GM19455 (cell line): ENCODE measurements at regions not wholly inside any gene's neighbourhood (a gene's known extent, or its start where the extent isn't known, plus 50 kb on each side); places are given as distances from the start of the nearest gene placed in this dataset.

Experiments used
- ATAC-seq: cut with Tn5 transposase; IDR thresholded peaks from one replicate; pipeline ENCODE4 v1.9.1; 2021; ENCODE audit not compliant: unreplicated experiment

- ATAC-seq = no peak
Measured at GRCh38 chr11:131044851-131045250, 128.6 kb upstream of the SNX19 start.

DNA sequence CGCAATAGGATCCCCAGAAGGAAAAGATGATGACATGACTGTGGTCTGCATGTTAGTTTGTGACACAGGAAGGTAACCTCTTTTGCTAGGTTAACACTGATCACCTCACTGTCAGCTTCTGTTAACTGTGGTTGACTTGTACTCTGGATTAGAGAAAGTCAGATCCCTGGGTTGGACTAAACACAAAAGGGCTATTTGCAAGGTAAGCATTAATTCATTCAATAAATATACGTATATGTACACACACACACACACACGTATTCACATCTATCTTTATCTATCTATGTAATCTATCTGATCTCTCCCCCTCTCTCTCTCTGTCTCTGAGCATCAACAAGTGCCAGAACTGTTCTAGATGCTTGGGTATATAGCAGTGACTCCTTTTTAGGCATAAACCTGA lies 136.1 kb upstream of the SNX19 start:
- no peak for ATAC-seq

- ATAC-seq = no peak
Measured at GRCh38 chr11:131056036-131056435, 139.8 kb upstream of the SNX19 start.

- ATAC-seq = no peak
Measured at GRCh38 chr11:131063638-131064037, 147.4 kb upstream of the SNX19 start.

- ATAC-seq = peak; percentile 71
Measured at GRCh38 chr11:131064373-131064991, 148.2 kb upstream of the SNX19 start.

GRCh38 chr11:131065435-131066413 lies 149.4 kb upstream of the SNX19 start:
- no peak for ATAC-seq

DNA sequence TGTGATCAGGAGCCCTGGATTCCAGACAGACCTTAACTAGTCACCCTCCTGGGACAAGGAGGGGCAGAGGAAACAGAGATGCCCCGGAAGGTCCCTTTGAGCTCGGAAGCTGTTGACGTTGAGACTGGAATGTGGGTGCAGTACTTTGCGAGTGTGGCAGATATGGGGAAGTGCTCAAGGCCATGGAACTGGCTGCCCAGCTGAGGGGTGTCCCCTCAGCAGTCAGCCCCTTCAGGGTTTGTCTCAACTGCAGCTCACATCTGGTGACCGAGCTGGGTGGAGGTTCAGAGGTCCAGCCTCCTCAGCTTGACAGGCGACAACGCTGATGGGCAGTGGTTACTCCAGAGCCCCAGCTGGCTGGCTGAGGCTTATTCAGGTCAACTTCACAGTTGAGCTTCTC lies 150.3 kb upstream of the SNX19 start:
- no peak for ATAC-seq

GRCh38 chr11:131070365-131070764 lies 154.1 kb upstream of the SNX19 start:
- ATAC-seq = no peak

DNA sequence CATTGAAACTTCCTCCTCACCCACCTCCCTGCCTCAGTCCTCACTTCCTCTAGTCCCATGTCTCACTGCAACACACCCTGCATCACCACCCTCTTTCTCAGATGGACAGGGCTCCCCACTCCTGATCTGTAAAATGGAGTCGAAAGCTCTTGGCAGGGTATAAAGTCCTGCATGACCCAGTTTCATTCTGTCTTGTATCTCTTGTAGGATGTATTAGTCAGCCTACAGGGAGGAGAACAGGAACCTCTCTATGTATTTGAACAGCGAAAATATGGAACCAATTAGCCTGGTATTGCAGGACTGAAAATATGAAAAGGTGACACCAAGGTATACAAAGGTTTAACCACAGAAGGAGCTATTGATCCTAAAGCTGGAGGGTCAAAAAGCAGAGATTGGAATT lies 156.9 kb upstream of the SNX19 start:
- ATAC-seq = no peak

DNA sequence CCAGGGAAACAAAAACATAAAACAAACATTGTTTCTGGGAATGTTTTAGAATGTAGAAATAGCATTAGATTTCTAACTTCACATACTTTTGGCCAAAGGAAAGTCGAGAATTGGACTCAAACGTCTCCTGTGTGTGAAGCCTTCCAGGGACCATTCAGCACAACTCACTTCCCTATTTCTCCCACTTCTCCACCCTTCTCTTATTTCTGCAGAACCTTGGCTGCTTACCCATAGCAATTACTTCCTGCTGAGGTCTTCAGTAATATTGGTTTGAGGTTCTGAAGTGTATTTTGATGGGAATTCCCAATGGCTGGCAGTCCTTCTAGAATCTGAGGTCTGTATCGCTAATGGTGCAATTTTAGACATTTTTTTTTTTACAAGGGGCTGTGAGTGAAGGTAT lies 158.3 kb upstream of the SNX19 start:
- no peak for ATAC-seq

GRCh38 chr11:131077340-131077739 lies 161.1 kb upstream of the SNX19 start:
- ATAC-seq = no peak

- ATAC-seq = no peak
Measured at GRCh38 chr11:131079036-131079435, 162.8 kb upstream of the SNX19 start.

GRCh38 chr11:131089727-131090245 lies 173.5 kb upstream of the SNX19 start:
- no peak for ATAC-seq

DNA sequence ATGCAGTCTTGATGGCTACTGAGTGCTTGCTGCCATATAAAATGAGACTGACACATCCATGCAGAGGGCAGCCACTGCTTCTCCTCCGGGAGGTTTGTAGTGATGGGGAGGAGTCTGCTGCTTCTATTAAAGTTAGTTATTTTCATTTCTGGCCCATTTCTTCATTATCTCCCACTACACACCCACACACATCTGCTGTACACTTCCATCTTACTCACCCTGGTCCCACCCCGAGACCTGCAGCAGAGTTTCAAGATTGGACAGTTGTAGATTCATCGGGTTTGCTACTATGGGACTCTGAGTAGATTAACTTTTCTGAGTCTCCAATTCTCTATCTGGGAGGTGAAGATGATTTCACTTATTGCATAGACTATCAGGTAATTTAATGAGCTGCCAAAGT lies 176.2 kb upstream of the SNX19 start:
- no peak for ATAC-seq

- ATAC-seq = no peak
Measured at GRCh38 chr11:131094827-131095226, 178.5 kb upstream of the SNX19 start.

GRCh38 chr11:131095511-131096185 lies 179.4 kb upstream of the SNX19 start:
- ATAC-seq = no peak

GRCh38 chr11:131099013-131099412 lies 182.7 kb upstream of the SNX19 start:
- ATAC-seq = no peak

DNA sequence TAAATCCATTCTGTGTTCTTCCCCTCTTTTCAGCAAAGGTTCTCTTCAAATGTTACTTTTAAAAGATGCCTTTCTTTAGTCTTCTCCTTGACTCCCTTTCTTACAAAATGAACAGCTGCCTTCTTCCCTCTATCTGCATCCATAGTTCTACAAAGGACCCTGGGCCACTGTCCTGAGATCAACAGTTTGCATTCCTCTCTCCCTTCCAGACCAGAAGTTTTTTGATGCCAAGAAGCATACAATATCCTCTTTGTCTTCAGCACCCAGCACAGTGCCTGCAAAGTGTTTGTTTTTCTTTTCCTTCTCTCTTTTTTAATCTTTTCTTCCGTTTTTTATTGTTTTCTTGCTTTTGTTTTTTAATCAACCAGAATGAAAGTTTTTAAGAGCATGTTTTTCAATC lies 183.5 kb upstream of the SNX19 start:
- ATAC-seq = no peak

DNA sequence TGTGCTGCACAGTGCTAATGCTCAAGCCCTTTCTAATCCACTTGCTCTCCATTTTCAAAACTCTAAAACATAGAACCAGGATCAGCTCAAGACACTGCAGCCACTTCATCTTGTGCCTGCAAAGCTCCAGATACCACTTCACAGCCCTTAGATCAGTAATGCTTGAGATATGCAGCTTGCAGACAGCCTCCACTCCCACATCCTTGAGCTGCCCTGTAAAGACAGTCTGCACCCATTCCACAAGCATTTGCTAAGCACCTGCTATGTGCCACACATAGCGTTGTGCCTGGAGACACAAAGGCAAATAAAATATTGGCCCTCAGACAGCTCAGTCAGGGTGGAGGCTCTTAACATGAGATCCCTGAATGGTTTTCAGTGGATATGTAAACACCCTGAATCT lies 192.5 kb upstream of the SNX19 start:
- ATAC-seq = no peak

GRCh38 chr11:131109257-131109656 lies 193.0 kb upstream of the SNX19 start:
- no peak for ATAC-seq

GRCh38 chr11:131109790-131110189 lies 193.5 kb upstream of the SNX19 start:
- no peak for ATAC-seq

- ATAC-seq = no peak
Measured at GRCh38 chr11:131111775-131112174, 195.5 kb upstream of the SNX19 start.
